ENCODE measurements at regions not wholly inside any gene's neighbourhood (a gene's known extent, or its start where the extent isn't known, plus 50 kb on each side); places are given as distances from the start of the nearest gene placed in this dataset.

- Histone ChIP-seq H4K20me1 (ENCODE audit: low read depth) (no peaks in the 10 kb centered on the region), H3K27me3 (no peaks in the 10 kb centered on the region), H3K27ac (no peak overlapping the region), H3K9ac (no peak overlapping the region), H3K36me3 (no peaks in the 10 kb centered on the region), H3K4me2 (no peak overlapping the region), H3K4me3 (no peak overlapping the region), H3K9me3 (ENCODE audit: low read depth) (no peaks in the 10 kb centered on the region), H3K79me2 (ENCODE audit: low read depth) (no peaks in the 10 kb centered on the region), H3K4me1 (peaks cover 7% of the 10 kb centered on the region), H3F3A (ENCODE audit: low read depth) (no peaks in the 10 kb centered on the region), H2AFZ (replicated peaks) (no peak overlapping the region)
- Mint-ChIP-seq H3K36me3 (no peaks in the 10 kb centered on the region), H3K27ac (no peak overlapping the region), H3K4me1 (peaks cover 8% of the 10 kb centered on the region), H3K9me3 (no peaks in the 10 kb centered on the region), H3K27me3 (ENCODE audit: insufficient read depth, low read depth) (peaks cover 4% of the 10 kb centered on the region), H3K4me3 (no peak overlapping the region)
- TF ChIP-seq EZH2phosphoT487 (IDR thresholded peaks at IDR 0.05) (no peak), EZH2 (IDR thresholded peaks at IDR 0.05) (no peak)
- TF ChIP-seq, protein P1, sequence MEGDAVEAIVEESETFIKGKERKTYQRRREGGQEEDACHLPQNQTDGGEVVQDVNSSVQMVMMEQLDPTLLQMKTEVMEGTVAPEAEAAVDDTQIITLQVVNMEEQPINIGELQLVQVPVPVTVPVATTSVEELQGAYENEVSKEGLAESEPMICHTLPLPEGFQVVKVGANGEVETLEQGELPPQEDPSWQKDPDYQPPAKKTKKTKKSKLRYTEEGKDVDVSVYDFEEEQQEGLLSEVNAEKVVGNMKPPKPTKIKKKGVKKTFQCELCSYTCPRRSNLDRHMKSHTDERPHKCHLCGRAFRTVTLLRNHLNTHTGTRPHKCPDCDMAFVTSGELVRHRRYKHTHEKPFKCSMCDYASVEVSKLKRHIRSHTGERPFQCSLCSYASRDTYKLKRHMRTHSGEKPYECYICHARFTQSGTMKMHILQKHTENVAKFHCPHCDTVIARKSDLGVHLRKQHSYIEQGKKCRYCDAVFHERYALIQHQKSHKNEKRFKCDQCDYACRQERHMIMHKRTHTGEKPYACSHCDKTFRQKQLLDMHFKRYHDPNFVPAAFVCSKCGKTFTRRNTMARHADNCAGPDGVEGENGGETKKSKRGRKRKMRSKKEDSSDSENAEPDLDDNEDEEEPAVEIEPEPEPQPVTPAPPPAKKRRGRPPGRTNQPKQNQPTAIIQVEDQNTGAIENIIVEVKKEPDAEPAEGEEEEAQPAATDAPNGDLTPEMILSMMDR (IDR thresholded peaks at IDR 0.05) = no peak
- DNase-seq (ENCODE audit: low spot score) = no peak
Measured at GRCh38 chr15:99850517-99850916, 117.3 kb upstream of the LYSMD4 start.

DNA sequence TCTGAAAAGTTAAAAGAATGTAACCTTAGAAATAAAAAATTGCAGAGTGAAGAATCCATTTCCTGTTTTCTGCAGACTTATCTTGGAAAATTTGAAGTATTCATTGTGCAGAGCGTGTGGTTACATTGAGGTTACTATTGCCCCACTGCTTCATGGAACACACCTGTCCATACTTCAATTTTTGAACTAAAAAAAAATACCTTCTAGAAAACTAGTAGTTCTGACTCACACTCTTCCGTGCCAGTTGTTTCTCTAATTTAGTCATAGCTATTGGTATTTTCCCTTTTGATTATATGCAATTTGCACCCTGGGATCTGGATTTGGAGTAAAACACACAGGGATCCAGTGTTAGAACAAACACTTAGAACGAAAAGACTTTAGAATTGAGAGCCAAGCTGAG, 111.8 kb upstream of the LYSMD4 start:
- Mint-ChIP-seq H3K27ac (no peak overlapping the region), H3K9me3 (no peaks in the 10 kb centered on the region), H3K36me3 (no peaks in the 10 kb centered on the region), H3K4me3 (no peak overlapping the region), H3K27me3 (ENCODE audit: insufficient read depth, low read depth) (peaks cover 4% of the 10 kb centered on the region), H3K4me1 (peaks cover 8% of the 10 kb centered on the region)
- no peak overlapping the region for H3K9ac ChIP-seq
- H3K36me3 ChIP-seq = no peaks in the 10 kb centered on the region
- peaks cover 7% of the 10 kb centered on the region for H3K4me1 ChIP-seq
- H2AFZ ChIP-seq (replicated peaks) = no peak overlapping the region
- H3K79me2 ChIP-seq (ENCODE audit: low read depth) = no peaks in the 10 kb centered on the region
- DNase-seq (ENCODE audit: low spot score) = no peak
- no peak overlapping the region for H3K4me2 ChIP-seq
- no peaks in the 10 kb centered on the region for H3K9me3 ChIP-seq (ENCODE audit: low read depth)
- TF ChIP-seq EZH2 (IDR thresholded peaks at IDR 0.05) (no peak), EZH2phosphoT487 (IDR thresholded peaks at IDR 0.05) (no peak)
- TF ChIP-seq, protein P1 (IDR thresholded peaks at IDR 0.05) = no peak
- H3K27me3 ChIP-seq = no peaks in the 10 kb centered on the region
- no peaks in the 10 kb centered on the region for H4K20me1 ChIP-seq (ENCODE audit: low read depth)
- no peak overlapping the region for H3K4me3 ChIP-seq
- H3K27ac ChIP-seq = no peak overlapping the region
- H3F3A ChIP-seq (ENCODE audit: low read depth) = no peaks in the 10 kb centered on the region

DNA sequence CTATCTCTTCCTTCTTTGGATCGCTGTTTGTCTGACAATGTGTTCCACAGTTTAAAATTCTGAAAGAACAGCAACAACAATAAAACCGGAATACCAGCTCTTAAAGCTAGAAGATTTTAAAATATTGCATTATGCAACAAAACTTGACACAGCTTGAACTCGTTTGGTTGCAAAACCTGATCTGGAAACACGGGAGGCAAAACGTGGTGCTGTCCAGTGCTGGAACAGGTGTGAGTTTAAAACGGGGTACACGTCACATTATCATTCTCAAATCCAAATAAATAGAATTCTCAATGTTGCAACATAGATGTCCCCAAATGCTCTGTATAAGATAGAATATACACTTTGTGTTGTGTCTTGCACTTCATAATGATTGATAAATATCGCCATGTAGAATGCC, 110.9 kb upstream of the LYSMD4 start:
- no peak overlapping the region for H3K4me3 Mint-ChIP-seq
- Histone ChIP-seq H3F3A (ENCODE audit: low read depth) (no peaks in the 10 kb centered on the region), H4K20me1 (ENCODE audit: low read depth) (no peaks in the 10 kb centered on the region), H3K4me3 (no peak overlapping the region), H3K4me1 (peaks cover 7% of the 10 kb centered on the region), H3K27me3 (no peaks in the 10 kb centered on the region), H3K36me3 (no peaks in the 10 kb centered on the region), H3K79me2 (ENCODE audit: low read depth) (no peaks in the 10 kb centered on the region), H3K9ac (no peak overlapping the region), H3K27ac (no peak overlapping the region), H3K4me2 (no peak overlapping the region), H3K9me3 (ENCODE audit: low read depth) (no peaks in the 10 kb centered on the region), H2AFZ (replicated peaks) (no peak overlapping the region)
- DNase-seq (ENCODE audit: low spot score) = no peak
- no peaks in the 10 kb centered on the region for H3K36me3 Mint-ChIP-seq
- peaks cover 8% of the 10 kb centered on the region for H3K4me1 Mint-ChIP-seq
- no peaks in the 10 kb centered on the region for H3K9me3 Mint-ChIP-seq
- H3K27ac Mint-ChIP-seq = no peak overlapping the region
- TF ChIP-seq EZH2phosphoT487 (IDR thresholded peaks at IDR 0.05) = no peak
- TF ChIP-seq EZH2 (IDR thresholded peaks at IDR 0.05) = no peak
- TF ChIP-seq, protein P1 (IDR thresholded peaks at IDR 0.05) = no peak
- peaks cover 4% of the 10 kb centered on the region for H3K27me3 Mint-ChIP-seq (ENCODE audit: insufficient read depth, low read depth)

Data from neural progenitor cell (in vitro differentiated cells).